ENCODE measurements at regions not wholly inside any gene's neighbourhood (a gene's known extent, or its start where the extent isn't known, plus 50 kb on each side); places are given as distances from the start of the nearest gene placed in this dataset.

DNA sequence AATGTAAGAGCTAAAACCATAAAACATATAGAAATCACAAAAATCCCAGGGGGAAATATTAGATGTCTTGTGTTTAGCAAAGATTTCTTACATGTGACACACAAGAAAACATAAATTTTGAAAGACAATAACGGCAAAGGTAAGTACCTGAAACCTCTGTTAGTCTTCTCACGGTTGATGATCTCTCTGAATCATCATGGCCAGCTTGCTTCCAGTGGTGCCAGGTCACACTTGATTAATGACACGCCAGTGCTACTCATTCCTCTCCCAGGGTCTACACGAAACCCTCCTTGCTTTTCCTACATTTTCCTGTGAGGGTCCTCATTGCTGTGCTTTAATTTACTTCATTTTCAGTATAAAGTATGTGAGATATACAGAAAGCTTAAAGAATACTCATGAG, 114.4 kb upstream of the PARP11 start:
- no peak for DNase-seq

DNA sequence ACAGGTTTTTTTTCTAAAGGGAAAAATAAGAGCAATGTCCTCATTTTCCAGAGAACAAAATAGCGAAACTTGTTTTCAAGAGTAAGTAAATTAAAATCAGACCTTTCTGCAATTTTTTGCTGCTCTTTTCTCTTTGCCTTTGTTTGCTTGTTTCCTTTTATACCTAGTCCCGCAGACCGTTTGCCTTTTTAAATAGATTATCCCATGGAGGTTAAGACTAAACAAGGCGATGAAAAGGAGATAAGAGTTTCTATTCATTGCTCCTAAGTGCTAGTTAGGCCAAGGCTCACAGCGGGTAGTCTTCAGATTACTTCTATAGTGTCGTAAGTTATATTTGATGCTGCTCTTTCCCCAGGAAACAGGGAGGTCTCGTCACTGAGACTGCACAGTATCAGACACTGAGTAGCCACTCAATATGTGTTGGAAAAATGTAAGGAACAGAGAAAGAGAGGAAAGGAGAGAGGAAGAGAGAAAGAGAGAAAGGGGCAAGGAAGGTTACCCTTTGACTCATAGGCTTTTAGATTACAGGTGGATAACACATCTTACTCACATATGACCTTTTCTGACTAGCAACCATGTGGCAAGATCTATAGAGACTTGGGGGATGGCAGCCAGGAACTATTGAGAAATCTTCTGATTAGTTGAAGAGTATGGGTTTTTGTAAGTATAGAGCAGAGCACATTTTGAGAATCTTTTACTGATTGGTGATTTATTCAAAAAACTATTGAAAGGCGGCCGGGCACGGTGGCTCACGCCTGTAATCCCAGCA, 107.5 kb upstream of the PARP11 start:
- DNase-seq = no peak

DNA sequence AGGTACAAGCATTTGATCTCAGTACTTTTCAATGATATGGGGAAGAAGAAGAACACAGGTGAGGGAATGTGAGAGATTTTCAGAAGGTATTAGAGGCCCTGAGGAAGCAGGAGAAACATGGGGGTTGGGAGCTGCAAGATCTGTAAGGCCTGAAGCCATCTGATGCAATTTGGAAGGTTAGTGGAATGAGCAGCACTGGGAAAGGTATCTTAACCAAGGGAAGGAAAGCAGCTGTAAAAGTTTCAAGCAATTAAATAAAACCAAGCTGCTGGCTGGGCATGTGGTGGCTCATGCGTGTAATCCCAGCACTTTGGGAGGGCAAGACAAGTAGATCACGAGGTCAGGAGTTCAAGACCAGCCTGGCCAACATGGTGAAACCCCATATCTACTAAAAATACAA, 104.4 kb upstream of the PARP11 start:
- DNase-seq = no peak

DNA sequence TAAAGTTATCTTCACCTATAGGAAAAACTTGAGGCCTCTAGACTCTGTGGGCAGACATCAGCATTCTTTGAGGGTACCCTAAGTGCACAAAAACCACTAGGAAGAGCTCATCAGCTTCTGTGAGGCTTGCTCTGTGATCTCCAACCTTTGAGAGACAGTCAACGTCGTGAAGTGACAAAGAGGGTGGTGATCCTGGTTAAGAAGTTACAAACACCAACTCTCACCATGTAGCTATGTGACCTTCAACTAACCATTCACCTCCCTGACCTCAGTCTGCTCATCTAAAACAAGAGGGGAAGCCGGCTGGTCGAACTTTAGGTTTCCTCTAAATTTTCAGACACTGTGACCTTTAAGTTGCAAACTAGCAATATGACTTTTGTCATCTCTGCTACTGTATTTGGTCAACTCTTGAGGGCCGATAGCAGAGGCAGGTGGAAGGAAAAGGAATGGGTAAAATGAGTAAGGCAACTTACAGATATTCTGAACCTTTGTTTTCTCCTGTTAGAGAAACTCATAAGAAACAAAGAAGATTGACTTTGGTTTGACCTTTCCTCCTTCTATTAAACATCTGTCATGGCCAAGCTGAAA, 103.2 kb upstream of the PARP11 start:
- no peak for DNase-seq

DNA sequence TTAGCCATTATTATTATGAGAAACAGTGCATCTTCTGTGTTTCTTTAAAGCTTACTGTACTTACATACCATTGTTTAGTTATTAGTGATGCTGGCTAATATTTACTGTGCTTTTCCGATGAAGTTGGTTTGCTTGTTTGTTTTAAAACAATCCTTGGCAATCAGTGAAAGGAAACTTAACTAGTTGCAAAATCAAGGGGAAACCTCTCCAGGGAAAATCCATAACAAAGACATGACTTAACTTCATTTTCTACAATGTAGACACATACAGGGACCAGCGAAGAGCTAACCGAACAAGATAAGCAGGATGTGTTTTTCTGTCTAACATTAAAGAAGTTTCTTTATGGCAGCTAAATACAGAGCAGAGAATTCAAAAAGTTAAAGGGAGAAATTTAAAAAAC, 102.5 kb upstream of the PARP11 start:
- DNase-seq = no peak

DNA sequence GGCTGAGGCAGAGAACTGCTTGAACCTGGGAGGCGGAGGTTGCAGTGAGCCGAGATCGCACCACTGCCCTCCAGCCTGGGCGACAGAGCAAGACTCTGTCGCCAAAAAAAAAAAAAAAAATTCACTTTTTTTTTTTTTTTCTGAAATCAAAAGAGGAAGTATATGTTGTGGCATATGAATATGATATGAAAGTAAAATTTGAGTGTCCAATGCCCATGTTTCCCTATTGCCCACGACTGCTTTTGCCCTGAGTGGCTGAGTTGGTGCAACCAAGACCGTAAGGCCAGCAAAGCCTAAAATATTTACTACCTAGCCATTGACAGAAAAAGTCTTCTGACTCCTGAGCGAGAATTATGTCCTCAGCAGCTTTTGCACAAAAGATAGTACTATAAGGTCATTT, 101.7 kb upstream of the PARP11 start:
- no peak for DNase-seq

DNA sequence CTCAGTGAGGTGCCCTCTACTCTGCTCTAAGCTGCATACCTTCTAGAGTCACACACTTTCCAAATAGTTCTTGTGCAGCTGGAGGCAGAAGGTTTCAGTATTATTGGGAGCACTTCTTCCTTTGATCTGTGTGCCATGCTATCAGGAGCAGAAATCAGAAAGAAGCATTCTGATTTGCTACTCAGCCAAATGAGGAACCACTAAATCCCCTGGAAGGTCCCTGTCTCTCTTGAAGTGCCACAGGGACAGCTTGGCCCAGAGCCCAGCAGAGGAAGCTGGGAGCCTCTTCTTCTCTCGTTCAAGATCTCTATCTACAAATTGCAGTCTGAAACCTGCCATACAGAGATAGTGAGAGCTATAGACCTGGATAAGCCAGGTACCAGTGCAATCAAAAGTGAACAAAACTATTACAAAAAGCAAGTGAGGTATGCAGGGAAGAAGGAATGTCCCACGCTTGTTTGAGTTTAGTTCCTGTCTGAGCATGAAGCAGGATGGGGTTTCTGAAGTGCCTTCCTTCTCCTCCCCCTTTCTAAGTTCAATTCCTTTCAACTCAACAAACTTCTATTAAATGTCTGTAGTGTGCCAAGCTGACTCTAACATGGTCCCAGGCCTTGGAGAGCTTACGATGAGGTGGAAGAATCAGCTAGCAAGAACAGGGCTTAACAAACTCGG, 100.9 kb upstream of the PARP11 start:
- no peak for DNase-seq

DNA sequence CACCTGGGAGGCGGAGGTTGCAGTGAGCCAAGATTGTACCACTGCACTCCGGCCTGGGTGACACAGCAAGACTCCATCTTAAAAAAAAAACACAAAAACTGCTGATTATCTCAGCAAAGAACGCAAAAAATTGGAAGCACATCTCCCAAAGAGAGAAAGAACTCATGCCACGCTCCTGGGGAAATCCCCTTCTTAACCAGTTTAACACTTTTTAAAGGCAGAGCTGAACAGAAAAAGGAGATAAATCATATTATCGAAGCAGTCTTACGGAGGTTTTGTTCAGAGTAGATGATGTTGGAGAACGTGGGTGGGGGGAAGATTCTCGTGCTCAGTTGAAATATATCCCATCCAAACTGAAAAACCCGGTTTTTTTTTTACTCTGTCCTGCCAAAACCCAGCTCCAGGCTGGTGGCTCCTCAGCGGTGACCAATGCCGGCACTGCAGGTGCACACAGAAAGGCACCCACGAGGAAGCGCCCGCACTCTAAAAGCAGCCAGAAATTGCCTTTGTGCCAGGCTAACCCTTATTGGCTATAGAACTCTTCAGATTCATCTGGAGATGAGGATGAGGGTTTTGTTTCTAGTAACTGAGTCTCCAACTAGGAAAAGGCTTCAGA, 100.2 kb upstream of the PARP11 start:
- DNase-seq = no peak

DNA sequence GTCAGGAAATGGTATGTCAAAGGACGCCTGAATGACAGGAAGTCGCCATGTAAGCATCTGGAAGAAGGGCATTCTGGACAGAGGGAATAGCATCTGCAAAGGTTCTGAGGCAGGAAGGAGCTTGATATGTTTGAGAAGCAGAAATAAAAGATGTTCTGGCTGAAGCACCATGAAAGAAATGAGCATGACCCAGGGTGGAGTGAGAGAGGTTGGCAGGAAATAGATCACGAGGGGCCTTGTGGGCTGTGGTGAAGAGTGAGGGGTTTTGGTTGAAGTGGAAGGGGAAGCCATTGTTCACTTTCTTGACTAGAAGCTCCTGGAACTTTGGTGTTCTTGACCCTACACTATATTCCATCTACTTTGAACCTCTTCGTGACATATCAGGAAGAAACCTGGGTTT, 99.4 kb upstream of the PARP11 start:
- DNase-seq = no peak

DNA sequence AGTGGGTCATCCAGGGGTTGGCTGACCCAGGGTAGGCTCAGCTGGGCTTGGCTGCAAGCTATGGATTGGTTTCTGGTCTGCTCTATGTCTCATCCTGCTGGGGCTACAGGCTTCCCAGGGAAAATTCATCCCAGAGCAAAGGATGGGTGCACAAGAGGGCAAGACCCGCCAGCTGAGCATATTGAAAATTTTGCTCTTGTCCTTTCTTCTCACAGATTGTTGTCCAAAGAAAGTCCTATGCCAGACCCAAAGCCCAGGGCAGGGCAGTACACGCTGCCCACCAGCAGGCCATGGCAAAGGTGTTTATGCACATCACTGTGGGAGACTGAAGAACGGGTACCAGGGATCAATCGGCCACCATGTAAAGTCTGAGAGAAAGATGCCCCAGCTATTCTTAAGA, 95.3 kb upstream of the PARP11 start:
- DNase-seq = no peak

DNA sequence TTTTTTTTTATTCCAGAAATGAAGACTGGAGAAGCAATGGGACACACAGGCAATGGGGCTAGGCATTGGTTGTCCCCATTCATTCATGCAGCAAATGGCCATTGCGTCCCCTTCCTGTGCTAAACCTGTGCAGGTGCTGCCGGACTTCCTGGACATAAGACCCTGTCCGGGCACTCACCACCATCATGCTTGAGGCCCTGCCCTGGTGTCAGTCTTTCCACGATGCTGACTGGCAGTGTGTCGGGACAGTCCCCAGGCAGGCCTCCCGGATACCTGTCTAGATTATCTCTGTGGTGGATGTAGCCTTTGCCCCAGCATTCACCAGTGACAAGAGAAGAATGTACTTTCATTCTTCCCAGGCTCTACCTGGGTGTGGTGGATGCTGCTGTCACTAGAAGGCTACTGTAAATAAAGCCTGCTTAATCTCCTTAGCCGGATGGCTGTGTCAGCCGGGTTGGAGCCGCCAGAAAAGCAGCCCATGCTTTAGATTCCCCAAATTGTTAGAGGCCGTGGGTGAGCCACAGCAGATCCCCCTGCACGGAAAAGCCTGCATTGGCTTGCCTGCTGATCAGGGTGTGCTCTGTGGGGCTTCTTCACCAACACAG, 94.5 kb upstream of the PARP11 start:
- no peak for DNase-seq

DNA sequence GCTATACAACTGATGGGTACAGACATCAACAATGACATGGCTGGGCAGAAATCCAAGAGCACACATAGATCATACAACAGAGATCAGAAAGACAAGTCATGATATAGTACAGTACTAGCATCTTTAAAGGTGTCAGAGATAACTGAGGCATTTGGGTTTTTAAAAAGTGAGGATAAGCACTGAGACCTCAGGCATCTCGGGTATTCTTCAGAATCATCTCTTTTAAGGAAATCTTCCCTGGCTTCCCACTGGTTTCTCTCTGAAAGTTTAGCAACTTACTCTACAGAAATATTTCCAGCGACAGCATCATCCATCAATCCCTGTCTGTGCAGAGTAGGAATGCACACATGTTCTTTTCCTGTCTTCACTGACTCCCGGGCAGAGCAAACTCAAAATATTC, 93.2 kb upstream of the PARP11 start:
- no peak for DNase-seq

DNA sequence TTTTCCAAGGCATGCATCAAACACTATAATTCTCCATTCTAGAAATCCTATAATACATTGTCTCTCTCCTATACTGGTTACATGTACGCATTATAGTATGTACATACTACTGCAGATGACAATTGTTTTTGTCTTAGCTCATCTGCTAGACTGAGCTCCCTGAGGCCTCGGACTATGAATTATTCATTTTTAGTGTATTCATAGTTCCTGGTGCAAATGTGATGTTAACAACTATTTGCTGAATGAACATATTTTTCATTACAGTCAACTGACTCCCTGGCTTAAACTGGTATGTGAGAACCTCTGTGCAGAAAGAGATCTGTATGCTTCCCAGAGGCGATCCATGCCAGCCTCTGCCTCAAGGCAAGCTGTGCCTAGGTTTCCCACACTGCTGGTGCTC, 91.8 kb upstream of the PARP11 start:
- DNase-seq = no peak

DNA sequence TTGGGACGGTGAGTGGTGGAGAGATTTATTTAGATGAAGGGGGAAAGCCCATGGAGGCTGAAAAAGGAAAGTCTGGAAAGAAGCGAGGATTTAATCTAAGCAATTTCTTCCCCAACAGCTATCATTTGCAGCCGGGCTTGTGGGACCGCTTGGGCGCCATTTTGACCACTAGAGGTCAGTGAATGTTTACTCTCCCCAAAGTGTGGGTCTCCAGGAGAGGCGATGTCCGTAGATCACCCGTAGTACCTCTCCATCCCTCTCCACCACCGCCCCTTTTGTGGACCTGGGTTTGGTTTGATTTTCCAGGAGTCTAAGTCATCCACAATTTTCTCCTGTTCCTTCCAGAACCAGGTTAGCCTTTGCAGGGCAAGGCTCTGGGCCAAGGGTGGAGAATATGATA, 91.2 kb upstream of the PARP11 start:
- no peak for DNase-seq

DNA sequence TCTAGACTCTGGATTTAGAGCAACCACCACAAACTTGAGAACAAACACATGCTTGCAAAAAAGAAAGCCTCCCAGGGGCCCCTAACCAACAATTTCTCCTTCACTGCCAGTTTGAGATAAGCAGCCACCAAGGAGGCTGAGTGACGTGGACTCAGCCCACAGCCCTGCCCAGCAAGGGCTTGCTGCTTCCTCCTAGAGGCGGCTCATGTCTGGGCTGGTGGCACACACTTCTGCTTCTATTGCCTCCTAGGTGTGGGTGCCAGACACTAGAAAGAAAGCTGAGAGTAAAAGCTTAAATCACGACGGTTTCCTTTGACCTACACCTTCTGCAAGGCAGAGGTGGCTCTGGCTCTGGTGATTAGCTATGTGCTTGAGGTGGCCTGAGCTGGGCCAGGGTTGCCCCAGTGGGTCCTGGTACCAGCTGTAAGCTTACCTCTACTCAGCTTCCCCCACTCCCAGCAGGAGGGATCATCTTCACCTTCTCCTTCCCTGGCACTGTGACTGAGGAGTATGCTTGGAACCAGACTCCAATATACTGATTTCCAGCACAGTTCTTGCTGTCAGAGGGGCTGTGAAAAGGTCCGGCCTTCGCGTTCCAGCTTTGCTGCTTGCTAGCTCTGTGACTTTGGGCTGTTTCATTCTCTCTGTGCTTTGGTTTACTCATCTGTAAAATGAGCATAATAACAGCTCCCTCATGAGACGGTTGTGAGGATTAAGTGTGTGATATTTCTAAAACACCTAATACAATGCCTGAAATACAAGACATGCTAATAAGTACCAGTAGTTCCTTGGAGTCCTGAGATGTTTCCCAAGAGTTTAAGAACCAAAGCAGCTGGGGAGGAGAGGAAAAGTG, 89.7 kb upstream of the PARP11 start:
- no peak for DNase-seq

DNA sequence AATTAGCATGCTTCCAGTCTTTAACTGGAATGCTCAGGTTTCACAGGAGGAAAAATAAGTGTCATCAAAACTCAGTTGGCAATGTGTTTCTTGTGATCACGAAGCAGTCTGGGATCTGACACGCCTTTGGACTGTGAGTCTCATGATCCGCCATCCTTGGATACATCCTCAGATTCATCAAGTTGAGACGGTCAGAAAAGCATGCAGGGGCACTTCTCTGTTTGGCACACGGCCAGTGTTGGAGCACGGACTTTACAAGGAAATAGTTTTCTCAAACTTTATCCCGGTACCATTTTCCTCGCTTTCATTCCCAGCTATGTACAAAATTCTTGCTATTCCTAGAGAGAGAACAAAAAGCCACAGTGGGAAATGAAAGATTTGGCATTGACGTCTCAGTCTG, 88.4 kb upstream of the PARP11 start:
- no peak for DNase-seq

DNA sequence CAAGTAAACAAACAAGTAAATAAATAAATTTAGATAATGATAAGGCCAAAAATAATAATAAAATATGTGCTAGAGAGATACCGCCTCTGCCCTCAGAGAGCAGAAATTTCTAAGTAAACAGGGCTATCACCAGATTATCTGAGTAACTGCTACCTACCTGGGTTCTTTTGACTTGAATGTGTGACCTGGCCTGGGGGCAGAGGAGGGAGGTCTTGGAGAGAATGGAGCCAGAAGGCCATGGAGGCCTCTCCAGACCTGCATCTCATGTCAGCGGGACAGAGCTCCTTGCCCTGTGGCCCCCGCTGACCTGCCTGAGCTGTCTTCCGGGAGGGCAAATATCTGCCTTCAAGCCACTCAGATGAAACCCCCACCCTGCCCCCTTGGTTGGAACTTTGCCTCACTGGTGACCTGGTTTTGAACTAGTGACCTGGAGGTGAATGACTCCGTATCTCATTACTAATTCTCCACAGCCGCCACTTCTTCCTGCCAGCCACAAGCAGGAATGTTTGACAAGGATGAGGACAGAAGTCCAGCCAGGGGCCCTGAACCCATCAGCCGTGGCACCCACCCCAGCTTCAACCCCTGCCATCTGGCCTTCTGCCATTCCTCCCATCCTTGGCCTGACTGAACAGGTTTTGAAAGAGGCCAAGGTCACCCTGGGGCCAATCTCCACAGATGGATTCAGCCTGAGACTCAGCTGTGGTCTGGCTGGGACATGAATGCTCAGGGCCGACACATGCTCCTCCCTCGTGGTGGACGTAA, 86.8 kb upstream of the PARP11 start:
- DNase-seq = no peak

DNA sequence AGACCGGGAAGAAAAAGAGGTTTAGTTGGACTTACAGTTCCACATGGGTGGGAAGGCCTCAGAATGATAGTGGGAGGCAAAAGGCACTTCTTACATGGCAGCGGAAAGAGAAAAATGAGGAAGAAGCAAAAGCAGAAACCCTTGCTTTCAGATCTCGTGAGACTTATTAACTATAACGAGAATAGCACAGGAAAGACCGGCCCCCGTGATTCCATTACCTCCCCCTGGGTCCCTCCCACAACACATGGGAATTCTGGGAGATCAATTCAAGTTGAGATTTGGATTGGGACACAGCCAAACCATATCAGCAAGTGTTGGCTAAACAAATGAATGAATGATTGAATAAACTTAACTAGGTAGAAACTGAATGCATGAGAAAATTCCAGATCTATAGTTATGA, 85.3 kb upstream of the PARP11 start:
- DNase-seq = no peak

DNA sequence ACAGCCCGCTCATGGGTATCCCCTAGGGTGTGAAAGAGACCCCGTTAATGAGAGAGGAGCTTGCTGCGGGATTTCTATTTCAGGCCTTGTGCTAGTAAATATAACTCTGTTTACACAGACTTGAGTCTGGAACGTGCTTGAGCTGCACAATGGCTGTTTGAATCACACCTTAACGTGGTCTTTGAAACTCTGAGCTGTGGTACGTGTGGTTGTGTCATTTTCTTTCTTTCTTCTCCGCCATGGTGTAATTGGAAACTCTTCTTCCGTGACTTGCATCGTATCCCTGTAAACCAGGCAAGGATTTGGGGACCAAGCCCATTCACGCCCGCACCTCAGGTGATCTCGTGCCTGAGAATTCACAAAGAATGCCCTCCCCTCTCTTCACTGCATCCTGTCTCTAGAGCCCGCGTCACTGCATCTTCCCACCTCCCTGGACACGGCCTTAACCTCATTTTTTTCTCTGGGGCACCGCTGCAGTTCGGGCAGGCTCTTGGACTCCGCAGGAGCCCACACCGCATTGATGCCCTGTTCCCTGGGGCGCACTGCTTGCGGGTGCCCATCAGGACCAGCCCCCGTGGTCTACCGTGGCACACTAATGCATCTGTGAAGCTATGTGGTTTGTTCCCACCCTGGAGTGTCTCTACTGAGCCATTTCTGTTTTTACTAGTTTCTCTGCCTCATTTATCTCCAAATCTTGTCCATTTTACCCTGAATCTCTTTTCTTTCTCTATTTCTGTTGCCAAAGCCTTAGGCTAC, 78.4 kb upstream of the PARP11 start:
- no peak for DNase-seq

DNA sequence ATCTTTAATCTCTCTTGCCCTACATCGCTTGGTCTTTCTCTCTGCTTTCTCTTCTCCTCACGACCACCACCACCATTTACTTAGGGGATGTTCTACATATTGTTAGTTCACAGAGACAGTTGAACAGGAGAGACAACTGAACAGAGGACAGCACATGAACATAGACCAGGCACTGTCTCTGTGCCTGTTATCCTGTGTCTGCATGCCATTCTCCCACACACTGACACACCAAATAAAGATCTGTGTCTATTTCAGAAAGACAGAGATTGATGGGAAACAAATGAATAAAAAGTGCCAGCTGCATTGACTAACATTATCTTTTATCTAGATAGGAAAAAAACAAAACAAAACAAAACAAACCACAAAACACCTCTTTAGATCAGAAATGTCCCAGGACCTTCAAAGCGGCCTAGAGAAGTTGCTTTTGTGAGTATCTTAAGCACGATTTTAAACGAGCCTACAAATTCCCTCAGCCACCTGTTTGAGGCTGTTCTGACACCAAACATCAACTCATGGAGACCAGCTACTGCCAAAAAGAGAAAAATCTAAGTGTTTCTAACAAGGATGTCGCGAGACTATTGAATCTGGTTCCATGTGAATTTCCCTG, 77.6 kb upstream of the PARP11 start:
- DNase-seq = no peak

DNA sequence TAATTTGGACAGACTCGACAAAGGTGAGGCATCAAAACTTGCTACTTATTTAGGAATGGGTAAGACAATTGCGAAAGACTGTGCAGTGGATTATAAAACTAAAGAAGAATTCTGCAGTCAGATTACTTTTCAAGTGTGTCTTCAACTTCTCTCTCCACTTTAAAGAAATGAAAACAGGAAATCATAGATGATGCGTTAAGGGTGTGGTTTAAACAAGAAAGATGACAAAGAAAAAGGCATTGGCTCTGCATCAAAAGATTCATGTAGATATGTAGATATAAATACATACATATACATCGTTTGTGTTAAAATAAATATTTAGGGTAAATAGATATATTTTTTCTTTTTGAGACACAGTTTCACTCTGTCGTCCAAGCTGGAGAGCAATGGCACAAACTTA, 74.6 kb upstream of the PARP11 start:
- DNase-seq = no peak
